Uterus (tissue), 2 donors: ENCODE measurements at regions not wholly inside any gene's neighbourhood (a gene's known extent, or its start where the extent isn't known, plus 50 kb on each side); places are given as distances from the start of the nearest gene placed in this dataset.

Experiments used
- CTCF ChIP-seq, 4 experiments: fragments of 200-600 bp in 2 of 4; fragments of 450-650 bp in 2 of 4; sonication (generic) in 2 of 4; IDR thresholded peaks; one replicate each; pipeline ENCODE4 v1.5.1; 2016 to 2019; ENCODE audit warnings: antibody characterized with exemption in 4 of 4, mild to moderate bottlenecking in 2 of 4, moderate library complexity in 1 of 4
- POLR2A ChIP-seq, 2 donors: fragments of 450-650 bp; IDR thresholded peaks; one replicate each; pipeline ENCODE4 v1.6.1; 2016; ENCODE audit warnings: antibody characterized with exemption in 2 of 2, mild to moderate bottlenecking in 1 of 2, moderate library complexity in 1 of 2

DNA sequence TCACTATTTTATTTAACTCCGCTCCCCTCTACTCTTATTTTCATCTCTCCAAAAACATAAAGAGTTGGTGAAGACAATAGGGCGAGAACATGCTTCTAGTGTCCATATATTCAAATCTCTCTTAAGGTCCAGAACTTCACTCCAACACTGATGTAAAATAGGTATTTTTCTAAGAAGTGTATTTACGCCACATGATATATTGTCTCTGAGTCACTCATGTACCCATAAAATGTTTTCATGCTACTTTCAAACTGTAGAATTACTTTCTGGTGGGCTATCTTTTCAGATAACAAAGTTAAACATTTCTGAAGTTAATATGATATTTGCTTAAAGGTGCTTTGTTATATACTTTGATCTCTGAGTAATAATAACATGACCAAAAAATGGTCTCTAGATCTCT, 124.1 kb upstream of the IFNGR1 start:
- TF ChIP-seq CTCF (IDR thresholded peaks at IDR 0.05) = no peak
- no peak for TF ChIP-seq POLR2A (IDR thresholded peaks at IDR 0.05)
